Progenitor cell of endocrine pancreas (in vitro differentiated cells): ENCODE measurements at regions not wholly inside any gene's neighbourhood (a gene's known extent, or its start where the extent isn't known, plus 50 kb on each side); places are given as distances from the start of the nearest gene placed in this dataset.

Experiments used
- DNase-seq: peaks from one replicate; pipeline ENCODE4 v3.0.0; 2021; ENCODE audit warnings: low spot score; ENCODE audit not compliant: unreplicated experiment
- H3K27ac Mint-ChIP-seq: 2 replicates; pipeline ENCODE4 v1.8.0; 2021; ENCODE audit warnings: mild to moderate bottlenecking, moderate library complexity, mixed read lengths
- H3K27me3 Mint-ChIP-seq: 2 replicates; pipeline ENCODE4 v1.8.0; 2021; ENCODE audit warnings: mixed read lengths
- H3K36me3 Mint-ChIP-seq: 2 replicates; pipeline ENCODE4 v1.8.0; 2022; ENCODE audit warnings: mixed read lengths; ENCODE audit not compliant: insufficient read depth
- H3K4me1 Mint-ChIP-seq: 2 replicates; pipeline ENCODE4 v1.8.0; 2021; ENCODE audit warnings: low read depth, mixed read lengths
- H3K4me3 Mint-ChIP-seq: 2 replicates; pipeline ENCODE4 v1.8.0; 2021; ENCODE audit warnings: low read depth, mild to moderate bottlenecking, moderate library complexity, mixed read lengths
- H3K9me3 Mint-ChIP-seq: 2 replicates; pipeline ENCODE4 v1.8.0; 2021; ENCODE audit warnings: low read depth, mixed read lengths
- TF ChIP-seq, protein P1 (sequence below): fragments of 200-600 bp; sonication (generic); IDR thresholded peaks from one replicate; pipeline ENCODE4 v1.5.0; 2021; ENCODE audit warnings: antibody characterized with exemption, mild to moderate bottlenecking; ENCODE audit not compliant: unreplicated experiment

- H3K36me3 Mint-ChIP-seq, result no peaks in the 10 kb centered on the region
- H3K4me1 Mint-ChIP-seq, result peaks cover 8% of the 10 kb centered on the region
- H3K27ac Mint-ChIP-seq, result no peak overlapping the region
Measured at GRCh38 chr12:67765776-67766766, 117.5 kb downstream of the DYRK2 start.

DNA sequence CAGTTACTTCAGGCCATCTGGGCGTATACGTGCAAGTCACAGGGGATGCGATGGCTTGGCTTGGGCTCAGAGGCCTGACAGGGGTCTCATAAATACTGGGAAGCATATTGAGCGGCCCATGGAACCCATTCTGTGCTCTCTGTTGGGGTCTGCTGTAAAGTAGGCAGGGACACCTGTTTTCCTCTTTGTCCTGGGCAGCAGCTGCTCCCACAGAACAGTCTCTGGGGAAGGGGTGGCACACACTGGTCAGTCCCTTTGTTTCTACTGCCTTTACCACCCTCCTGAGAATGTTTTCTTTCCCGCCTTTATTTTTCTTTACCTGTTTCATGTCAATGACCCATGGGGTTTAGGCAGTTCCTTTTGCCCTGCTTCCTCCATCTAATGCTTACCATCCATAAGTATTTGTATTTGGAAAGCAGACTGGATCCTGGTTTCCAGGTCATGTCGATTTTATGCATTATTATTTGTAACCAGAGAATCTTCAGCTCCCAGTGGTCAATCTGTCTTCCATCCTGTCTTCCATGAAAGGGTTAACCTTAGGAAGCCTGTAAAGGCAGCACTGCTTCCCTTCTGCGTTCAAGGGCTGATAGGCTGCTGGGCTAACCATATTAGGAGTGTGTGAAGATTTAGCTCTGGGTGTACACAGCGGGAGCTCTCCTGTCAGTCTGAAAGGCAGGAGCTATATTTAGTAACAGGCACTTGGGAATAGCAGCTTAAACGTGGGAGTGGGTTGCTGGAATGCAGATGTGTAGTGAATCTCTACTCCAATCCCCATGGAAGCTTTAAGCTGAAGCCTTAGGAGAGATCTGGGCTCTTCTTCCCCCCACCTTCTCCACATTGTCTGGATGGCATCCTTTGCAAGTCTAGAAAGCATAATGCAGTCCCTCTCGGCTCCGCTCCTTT lies 124.0 kb downstream of the DYRK2 start:
- peak overlapping the region; percentile 56 for H3K27ac Mint-ChIP-seq
- peaks cover 17% of the 10 kb centered on the region for H3K4me1 Mint-ChIP-seq
- no peaks in the 10 kb centered on the region for H3K9me3 Mint-ChIP-seq
- H3K36me3 Mint-ChIP-seq, result no peaks in the 10 kb centered on the region
- TF ChIP-seq, protein P1, sequence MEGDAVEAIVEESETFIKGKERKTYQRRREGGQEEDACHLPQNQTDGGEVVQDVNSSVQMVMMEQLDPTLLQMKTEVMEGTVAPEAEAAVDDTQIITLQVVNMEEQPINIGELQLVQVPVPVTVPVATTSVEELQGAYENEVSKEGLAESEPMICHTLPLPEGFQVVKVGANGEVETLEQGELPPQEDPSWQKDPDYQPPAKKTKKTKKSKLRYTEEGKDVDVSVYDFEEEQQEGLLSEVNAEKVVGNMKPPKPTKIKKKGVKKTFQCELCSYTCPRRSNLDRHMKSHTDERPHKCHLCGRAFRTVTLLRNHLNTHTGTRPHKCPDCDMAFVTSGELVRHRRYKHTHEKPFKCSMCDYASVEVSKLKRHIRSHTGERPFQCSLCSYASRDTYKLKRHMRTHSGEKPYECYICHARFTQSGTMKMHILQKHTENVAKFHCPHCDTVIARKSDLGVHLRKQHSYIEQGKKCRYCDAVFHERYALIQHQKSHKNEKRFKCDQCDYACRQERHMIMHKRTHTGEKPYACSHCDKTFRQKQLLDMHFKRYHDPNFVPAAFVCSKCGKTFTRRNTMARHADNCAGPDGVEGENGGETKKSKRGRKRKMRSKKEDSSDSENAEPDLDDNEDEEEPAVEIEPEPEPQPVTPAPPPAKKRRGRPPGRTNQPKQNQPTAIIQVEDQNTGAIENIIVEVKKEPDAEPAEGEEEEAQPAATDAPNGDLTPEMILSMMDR, result no peak
- peak overlapping the region; percentile 11 for H3K4me3 Mint-ChIP-seq
- H3K27me3 Mint-ChIP-seq, result no peaks in the 10 kb centered on the region
- no peak for DNase-seq

More at GRCh38 chr12:67765776-67766766, 117.5 kb downstream of the DYRK2 start:
- H3K9me3 Mint-ChIP-seq, result no peaks in the 10 kb centered on the region
- no peak for DNase-seq
- H3K4me3 Mint-ChIP-seq, result no peak overlapping the region
- peaks cover 4% of the 10 kb centered on the region for H3K27me3 Mint-ChIP-seq
- TF ChIP-seq, protein P1, result no peak

DNA sequence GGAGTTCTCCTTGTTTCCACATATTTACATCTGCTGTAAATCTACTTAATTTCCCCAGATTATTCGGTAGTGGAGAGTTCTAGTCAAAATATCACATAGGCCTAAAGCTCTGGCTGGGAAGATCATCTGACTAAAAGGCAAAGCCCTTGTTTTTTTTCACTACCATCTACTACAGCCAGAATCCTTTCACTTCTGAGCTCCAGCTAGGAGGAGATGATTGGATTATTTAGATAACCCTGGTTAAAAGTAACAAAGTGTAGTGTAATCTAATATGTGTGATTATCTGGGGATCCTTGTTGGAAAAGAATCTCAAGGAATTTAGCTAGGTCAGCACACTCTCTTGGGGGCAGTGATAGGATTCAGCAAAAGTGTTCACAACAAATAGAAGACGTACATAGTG lies 125.4 kb downstream of the DYRK2 start:
- Mint-ChIP-seq H3K4me3 (no peak overlapping the region), H3K27me3 (no peaks in the 10 kb centered on the region), H3K4me1 (peaks cover 17% of the 10 kb centered on the region), H3K36me3 (no peaks in the 10 kb centered on the region), H3K27ac (no peak overlapping the region), H3K9me3 (no peaks in the 10 kb centered on the region)
- DNase-seq, result no peak
- TF ChIP-seq, protein P1, result no peak

DNA sequence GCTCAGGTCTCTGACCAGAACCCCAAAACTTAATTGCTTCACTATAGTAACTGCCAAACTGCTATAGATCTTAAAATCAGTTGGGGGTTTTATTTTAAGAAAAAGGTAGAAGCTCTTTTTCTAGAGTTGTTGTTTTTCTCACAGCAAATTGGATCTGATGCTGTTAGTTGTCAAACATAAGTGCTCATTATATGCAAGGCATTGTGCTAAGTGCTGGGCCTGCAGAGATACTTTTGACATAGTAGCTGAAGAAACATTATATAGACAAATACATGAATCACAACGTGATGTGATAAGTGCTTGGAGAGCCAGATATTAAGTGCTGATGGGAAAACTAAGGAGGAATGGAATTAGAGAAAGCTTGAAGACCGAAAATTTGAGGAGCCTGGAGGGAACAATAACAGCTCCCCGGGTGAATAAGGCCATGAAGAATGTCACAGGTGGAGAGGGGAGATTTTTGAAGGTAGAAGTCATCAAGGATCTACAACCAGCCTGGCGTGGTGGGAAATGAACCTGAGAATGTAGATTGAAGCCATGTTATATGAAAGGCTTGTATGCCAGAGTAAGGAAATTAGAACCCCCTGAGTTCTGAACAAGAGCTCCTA lies 126.5 kb downstream of the DYRK2 start:
- TF ChIP-seq, protein P1, result no peak
- DNase-seq, result no peak

More for the DNA sequence above, 126.5 kb downstream of the DYRK2 start:
- Mint-ChIP-seq H3K9me3 (no peaks in the 10 kb centered on the region), H3K27me3 (no peaks in the 10 kb centered on the region), H3K4me1 (peaks cover 17% of the 10 kb centered on the region), H3K36me3 (no peaks in the 10 kb centered on the region), H3K27ac (no peak overlapping the region), H3K4me3 (no peak overlapping the region)
